ENCODE measurements at regions not wholly inside any gene's neighbourhood (a gene's known extent, or its start where the extent isn't known, plus 50 kb on each side); places are given as distances from the start of the nearest gene placed in this dataset.

GRCh38 chr3:36175916-36176461, 204.3 kb upstream of the STAC start:
- TF ChIP-seq CTCF (IDR thresholded peaks at IDR 0.05) (no peak), POLR2AphosphoS5 (IDR thresholded peaks at IDR 0.05) (no peak)
